Fibroblast of skin of back (primary cell): ENCODE measurements at regions not wholly inside any gene's neighbourhood (a gene's known extent, or its start where the extent isn't known, plus 50 kb on each side); places are given as distances from the start of the nearest gene placed in this dataset.
"Not testable (repeated sequence)": the region's sequence is repeated elsewhere in the genome, so short reads cannot be mapped to it uniquely, and the experiment has no call there.

Source experiments
- DNase-seq: peaks from one replicate; pipeline ENCODE4 v3.0.0-alpha.2; 2013

DNA sequence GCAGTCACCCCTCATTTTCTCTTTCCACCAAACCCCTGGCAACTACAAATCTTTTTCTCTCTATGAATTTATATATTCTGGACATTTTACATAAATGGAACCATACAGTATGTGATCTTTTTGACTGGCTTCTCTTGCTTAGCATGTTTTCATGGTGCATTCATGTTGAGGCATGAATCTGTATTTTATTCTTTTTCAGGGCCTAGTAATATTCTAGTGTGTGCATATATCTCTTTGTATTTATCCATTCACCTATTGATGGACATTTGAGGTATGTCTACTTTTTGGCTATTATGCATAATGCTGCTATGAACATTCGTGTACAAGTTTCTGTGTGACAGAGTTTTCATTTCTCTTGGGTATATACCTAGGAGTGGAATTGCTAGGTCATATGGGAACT is 78.2 kb downstream of the HACD1 start:
- DNase-seq, result no peak

GRCh38 chr10:17537281-17537680 is 79.9 kb downstream of the HACD1 start:
- DNase-seq, result no peak

GRCh38 chr10:17536221-17536620 is 81.0 kb downstream of the HACD1 start:
- no peak for DNase-seq

DNA sequence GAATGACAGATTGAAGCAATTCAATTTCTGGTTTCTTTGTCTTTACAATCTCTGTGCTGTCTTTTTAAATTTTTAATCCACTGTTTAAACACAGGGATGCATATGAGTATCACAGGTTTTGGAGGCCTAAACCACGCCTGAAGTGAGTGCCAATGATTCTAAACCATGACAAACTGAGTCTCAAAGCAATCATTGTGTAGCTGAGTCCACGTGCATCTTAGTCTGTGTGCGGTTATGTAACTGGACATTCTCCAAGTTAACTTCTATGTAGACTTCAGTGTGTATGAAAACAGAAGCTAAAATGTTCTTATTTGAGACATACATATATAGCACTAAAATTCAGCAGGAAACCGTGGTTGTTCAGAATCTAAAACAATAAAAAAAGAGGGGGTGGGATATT is 79.3 kb upstream of the ST8SIA6 start:
- DNase-seq, result no peak

DNA sequence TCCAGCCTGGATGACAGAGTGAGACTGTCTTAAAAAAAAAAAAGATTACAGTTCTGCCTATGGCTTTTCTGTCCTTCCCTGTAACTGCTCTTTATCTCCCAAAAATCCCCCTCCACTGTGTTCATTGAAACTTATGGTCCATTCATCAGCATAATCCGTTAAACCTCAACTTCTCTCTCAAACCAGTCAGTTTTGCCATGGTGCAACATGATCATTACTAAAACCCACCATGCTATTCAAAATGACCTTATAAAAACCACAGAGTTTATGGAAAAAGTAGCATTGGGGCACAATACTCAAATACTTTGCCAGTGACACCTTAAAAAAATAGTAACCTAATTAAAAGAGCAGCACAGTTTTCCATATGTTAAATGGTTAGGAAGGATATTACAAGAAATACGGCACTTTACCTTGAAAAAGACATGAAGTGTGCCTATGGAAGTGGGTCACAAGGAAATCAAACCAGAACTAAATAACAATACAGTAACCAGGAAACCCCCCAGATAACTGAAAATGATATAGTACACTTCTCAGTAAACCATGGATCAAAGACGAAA is 74.0 kb upstream of the ST8SIA6 start:
- peak; percentile 30 for DNase-seq

- peak; percentile 92 for DNase-seq
Measured at GRCh38 chr10:17527514-17528146, 73.2 kb upstream of the ST8SIA6 start.

DNA sequence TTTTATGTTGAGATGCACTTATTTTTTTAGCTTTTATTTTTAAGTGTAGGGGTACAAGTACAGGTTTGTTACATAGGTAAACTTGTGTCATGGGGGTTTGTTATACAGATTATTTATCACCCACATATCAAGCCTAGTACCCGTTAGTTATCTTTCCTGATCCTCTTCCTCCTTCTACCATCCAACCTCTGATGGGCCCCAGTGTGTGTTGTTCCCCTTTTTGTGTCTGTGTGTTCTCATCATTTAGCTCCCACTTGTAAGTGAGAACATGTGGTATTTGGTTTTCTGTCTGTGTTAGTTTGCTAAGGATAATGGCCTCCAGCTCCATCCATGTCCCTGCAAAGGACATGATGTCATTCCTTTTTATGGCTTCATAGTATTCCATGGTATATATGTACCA is 72.2 kb upstream of the ST8SIA6 start:
- DNase-seq, result not testable (repeated sequence)

DNA sequence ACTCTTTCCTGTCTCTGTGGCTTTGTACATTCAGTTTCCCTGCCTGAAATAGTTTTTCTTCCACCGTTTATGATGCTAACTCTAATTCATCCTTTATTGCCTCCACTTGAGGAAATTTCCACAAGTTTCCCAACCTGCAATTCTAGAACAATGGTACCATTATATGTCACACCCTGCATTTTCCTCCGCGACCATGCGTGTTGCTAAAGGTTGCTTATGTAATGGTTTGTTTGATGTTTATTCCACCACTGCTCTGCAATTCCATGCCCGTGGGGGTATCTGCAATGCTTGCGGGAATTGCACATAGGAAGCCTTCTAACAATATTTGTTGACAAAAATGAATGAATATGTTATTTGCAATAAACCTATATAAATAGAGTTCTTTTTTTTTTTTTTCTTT is 69.5 kb upstream of the ST8SIA6 start:
- DNase-seq, result no peak

GRCh38 chr10:17523246-17523753 is 68.9 kb upstream of the ST8SIA6 start:
- no peak for DNase-seq

DNA sequence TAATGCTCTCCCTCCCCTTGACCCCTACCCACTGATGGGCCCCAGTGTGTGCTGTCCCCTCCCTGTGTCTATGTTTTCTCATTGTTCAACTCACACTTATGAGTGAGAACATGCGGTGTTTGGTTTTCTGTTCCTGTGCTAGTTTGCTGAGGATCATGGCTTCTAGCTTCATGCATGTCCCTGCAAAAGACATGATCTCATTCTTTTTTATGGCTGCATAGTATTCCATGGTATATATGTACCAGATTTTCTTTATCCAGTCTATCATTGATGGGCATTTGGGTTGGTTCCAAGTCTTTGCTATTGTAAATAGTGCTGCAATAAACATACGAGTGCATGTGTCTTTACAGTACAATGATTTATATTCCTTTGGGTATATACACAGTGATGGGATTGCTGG is 67.9 kb upstream of the ST8SIA6 start:
- not testable (repeated sequence) for DNase-seq

GRCh38 chr10:17519457-17519856 is 65.1 kb upstream of the ST8SIA6 start:
- DNase-seq, result no peak

DNA sequence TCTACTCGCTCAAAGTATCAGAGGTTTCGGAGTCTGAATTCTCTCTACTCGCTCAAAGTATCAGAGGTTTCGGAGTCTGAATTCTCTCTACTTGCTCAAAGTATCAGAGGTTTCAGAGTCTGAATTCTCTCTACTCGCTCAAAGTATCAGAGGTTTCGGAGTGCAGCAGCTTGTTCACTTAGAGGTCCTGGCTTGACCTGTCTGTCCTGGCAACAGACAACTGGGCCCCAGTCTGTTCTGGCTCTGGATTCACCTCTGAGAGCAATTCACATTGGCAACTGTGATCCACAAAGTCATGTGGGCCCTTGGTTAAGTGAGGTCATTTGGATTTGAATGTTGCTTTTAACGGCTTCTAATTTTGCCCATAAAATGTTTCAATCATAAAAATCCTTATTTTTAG is 63.9 kb upstream of the ST8SIA6 start:
- no peak for DNase-seq

- DNase-seq, result peak; percentile 19
Measured at GRCh38 chr10:17516376-17516775, 62.0 kb upstream of the ST8SIA6 start.

DNA sequence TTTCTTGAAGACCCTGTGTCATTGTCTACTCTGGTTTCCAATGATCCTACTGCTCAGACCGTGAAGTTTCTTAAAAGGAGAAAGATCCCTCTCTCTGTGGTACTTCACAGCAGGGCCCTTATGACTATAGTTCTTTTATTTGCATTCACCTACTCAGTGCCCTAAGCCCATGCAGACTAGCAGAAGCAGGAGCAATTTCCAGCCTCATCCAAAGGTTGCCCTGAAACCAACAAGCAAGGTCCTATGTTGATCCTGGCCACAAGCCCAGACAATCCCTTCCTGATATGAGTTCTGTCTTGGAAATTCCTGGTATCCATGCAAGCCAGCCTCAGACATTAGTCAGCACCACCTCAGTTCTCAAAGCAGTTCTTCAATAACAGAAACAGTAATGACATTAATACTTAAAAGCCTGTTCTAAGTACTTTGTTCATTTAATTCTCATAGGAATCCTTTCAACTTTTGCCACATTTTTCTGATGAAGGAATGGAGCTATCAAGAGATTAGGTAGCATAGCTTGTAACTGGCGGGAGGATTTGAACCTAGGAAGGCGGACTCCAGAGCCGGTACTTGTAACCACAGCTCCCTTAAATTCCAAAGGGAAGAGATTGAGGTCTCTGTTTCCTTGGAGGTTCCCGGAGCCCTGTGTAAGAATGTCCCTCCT is 58.1 kb upstream of the ST8SIA6 start:
- DNase-seq, result peak; percentile 99

DNA sequence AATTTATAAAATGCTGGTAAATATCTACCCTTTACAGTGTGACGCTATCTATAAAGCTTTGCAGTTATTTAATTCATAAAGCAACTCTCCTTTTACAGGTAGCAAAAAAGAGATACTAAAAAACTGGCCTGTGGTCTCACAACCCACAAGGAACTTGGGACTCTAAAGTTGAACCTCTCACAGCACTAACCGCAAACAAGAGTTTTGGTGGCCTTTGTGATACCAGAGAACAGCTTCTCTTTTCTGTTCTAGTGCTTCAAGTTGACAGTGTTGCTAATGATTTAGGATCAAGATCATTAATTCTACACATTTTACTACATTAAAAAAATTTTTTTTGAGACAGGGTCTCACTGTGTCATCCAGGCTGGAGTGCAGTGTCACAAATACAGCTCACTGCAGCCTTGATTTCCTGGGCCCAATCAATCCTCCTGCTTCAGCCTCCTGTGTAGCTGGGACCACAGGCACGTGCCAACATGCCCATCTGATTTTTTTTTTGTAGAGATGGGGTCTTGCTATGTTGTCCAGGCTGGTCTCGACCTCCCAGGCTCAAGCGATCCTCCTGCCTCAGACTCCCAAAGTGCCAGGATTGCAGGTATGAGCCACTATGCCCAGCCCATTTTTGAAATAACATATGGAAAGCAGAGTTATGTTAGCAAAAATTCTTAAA is 56.0 kb upstream of the ST8SIA6 start:
- no peak for DNase-seq

DNA sequence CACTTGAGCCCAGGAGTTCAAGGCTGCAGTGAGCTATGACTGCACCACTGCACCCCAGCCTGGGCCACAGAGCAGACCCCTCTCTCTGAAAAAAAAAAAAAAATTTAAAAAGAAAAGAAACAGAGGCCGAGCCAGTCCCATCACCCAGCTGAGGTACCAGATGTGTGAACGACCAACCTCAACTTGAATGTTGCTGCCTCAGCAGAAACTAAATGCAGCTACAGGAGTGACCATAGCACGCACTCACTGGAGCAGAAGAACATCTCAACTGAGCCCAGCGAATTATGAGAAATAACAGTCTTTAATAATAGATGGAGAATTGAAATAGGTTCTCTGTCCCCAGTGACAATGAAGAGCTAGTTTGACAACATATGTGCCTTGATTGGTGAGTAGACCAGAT is 53.1 kb upstream of the ST8SIA6 start:
- DNase-seq, result no peak

DNA sequence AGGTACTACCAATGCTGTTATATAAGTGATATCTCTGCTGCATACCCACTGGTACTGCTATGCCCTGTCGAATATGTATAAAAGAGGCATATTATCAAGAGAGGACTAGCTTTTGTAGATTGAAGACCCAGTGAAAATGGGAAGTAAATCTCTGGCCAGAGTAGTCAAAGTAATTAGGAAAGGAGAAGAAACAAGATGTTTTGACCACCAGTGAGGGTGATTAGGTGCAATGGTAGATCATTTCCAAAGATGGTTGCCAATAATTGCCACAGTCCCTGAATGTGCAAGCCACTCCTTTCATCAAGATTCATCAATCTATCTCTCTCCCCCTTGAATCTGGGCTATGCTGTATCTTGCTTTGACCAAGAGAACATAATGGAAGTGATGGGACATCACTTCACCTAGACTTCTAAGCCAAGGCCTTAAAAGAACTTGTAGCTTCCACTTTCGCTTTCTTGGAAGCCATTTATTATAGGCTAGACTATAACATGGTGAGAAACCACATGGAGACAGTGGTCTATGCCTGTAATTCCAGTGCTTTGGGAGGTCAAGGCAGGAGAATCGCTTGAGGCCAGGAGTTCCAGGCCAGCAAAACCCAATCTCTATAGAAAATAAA is 52.6 kb upstream of the ST8SIA6 start:
- no peak for DNase-seq

DNA sequence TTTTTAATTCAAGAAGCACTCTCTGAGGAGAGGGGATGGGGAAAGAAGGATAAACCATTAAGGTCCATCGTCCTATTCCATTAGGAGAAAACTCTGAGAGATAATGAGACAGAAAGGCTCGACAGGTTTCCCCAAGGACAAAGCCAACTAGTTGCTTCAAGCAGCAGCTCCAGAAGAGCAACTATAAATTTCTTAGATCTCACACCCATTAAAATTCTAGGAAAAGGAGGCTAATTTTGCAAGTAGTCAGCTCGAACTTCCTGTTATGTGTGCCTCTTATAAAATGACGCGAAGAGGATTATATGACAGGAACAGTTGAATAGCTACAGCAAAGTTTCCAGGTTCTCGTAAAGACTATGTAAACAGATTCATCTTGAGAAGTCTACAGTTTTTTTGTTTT is 52.0 kb upstream of the ST8SIA6 start:
- no peak for DNase-seq

DNA sequence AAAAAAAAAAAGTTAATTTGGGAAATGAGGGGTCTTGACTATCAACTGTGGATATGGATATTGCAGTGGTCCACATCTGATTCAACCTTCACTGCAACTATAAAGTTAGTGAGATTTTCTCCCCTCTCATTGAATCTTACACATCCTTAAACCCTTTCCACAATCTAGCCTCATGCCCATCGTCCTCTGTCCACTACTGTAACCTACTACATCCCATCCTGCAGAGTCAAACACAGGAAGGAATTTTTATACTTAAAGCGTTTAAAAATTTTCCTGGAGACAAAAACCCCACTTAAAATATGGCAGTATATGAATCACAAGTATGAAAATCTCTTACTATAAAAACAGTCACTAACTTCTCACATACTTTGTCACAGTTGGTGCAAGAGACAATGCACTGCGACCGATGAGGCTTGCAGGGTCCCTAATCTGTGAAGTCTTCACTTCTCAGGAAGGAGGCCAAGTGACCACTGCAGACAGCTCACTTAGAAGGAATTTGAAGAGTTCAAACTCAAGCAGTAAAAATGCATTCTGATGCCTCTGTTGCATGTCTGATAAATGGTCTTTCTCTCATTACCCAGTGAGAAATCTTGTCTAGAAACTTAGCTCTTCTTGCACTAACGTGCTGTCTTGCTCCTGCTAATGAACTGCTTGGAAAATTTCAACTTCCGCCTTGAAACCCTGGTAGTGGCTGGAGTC is 50.3 kb upstream of the ST8SIA6 start:
- peak; percentile 98 for DNase-seq
